ENCODE measurements at regions not wholly inside any gene's neighbourhood (a gene's known extent, or its start where the extent isn't known, plus 50 kb on each side); places are given as distances from the start of the nearest gene placed in this dataset.

GRCh38 chr4:141339391-141339790 lies 118.7 kb downstream of the ZNF330 start:
- H3K4me1 ChIP-seq (replicated peaks in 1 of 2; ENCODE audit: control insufficient read depth in 2 of 2, insufficient read depth in 2 of 2, low read length in 2 of 2), result no peaks in the 10 kb centered on the region
- CTCF ChIA-PET (ENCODE audit: low intra/inter-chr PET ratio), result no interaction called here
- no peak overlapping the region for H3K4me2 ChIP-seq (ENCODE audit: insufficient read depth, low read length)
- H3K79me2 ChIP-seq (ENCODE audit: control insufficient read depth, insufficient read depth, low read length), result peaks cover 13% of the 10 kb centered on the region; the same call in 1 of the 3 replicates
- H3K36me3 ChIP-seq (ENCODE audit: control insufficient read depth, insufficient read depth, low read length), result no peaks in the 10 kb centered on the region
- H4K20me1 ChIP-seq (replicated peaks; ENCODE audit: control insufficient read depth, insufficient read depth, low read length), result no peaks in the 10 kb centered on the region
- H3K4me3 ChIP-seq, result no peak overlapping the region
- TF ChIP-seq BCOR (IDR thresholded peaks at IDR 0.05), result no peak
- TF ChIP-seq ZC3H4 (CRISPR knock-in tag; IDR thresholded peaks at IDR 0.05; ENCODE audit: borderline replicate concordance), result no peak
- TF ChIP-seq, protein P1, sequence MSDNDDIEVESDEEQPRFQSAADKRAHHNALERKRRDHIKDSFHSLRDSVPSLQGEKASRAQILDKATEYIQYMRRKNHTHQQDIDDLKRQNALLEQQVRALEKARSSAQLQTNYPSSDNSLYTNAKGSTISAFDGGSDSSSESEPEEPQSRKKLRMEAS (CRISPR knock-in tag; IDR thresholded peaks at IDR 0.05), result no peak
- no peak for TF ChIP-seq E2F5 (CRISPR knock-in tag; IDR thresholded peaks at IDR 0.05)
- TF ChIP-seq NFIX (CRISPR knock-in tag; IDR thresholded peaks at IDR 0.05; ENCODE audit: low read depth), result no peak
- ATAC-seq, result no peak
- POLR2A ChIA-PET, result interaction anchor here (0.6 kb wide), 1 partner anchor 46 kb away, joined by 3 read pairs; no protein-coding TSS in a partner anchor
- no peaks in the 10 kb centered on the region for H3K9me1 ChIP-seq (ENCODE audit: control insufficient read depth, insufficient read depth, low read length)
- H3K27ac ChIP-seq (ENCODE audit: extremely low read depth, low read depth, low read length), result no peak overlapping the region
- in situ Hi-C loops (cut with MboI), result no loop called here
- no peak overlapping the region for H3K9ac ChIP-seq (ENCODE audit: insufficient read depth in 1 of 2, low read depth in 2 of 2, low read length in 2 of 2)
- DNase-seq (ENCODE audit: extremely low read depth in 1 of 4, low spot score in 3 of 4), result no peak
- WGBS (ENCODE audit: insufficient coverage, low coverage, missing lambda C conversion rate), result 10% methylated on average over 3 of the region's 3 CpGs
- BruUV-seq (replicated peaks), result no TSS peak
- H3K27me3 ChIP-seq (ENCODE audit: control insufficient read depth in 2 of 2, insufficient read depth in 2 of 2, low read length in 2 of 2), result no peaks in the 10 kb centered on the region
- no peaks in the 10 kb centered on the region for H3K9me3 ChIP-seq (replicated peaks; ENCODE audit: control insufficient read depth, insufficient read depth, low read depth, low read length)
- peak; percentile 6 for FAIRE-seq
- no peak overlapping the region for H2AFZ ChIP-seq (ENCODE audit: low read depth, low read length)
- intact Hi-C loops (cut with micrococcal nuclease), result no loop called here

- Histone ChIP-seq H3K79me2 (ENCODE audit: control insufficient read depth, insufficient read depth, low read length) (peaks cover 7% of the 10 kb centered on the region; the same call in 1 of the 3 replicates), H3K4me2 (ENCODE audit: insufficient read depth, low read length) (no peak overlapping the region), H3K27ac (ENCODE audit: extremely low read depth, low read depth, low read length) (no peak overlapping the region), H3K9ac (ENCODE audit: insufficient read depth in 1 of 2, low read depth in 2 of 2, low read length in 2 of 2) (no peak overlapping the region), H2AFZ (ENCODE audit: low read depth, low read length) (no peak overlapping the region), H3K27me3 (ENCODE audit: control insufficient read depth in 2 of 2, insufficient read depth in 2 of 2, low read length in 2 of 2) (no peaks in the 10 kb centered on the region), H3K36me3 (ENCODE audit: control insufficient read depth, insufficient read depth, low read length) (no peaks in the 10 kb centered on the region), H3K9me3 (replicated peaks; ENCODE audit: control insufficient read depth, insufficient read depth, low read depth, low read length) (no peaks in the 10 kb centered on the region), H4K20me1 (replicated peaks; ENCODE audit: control insufficient read depth, insufficient read depth, low read length) (no peaks in the 10 kb centered on the region), H3K9me1 (ENCODE audit: control insufficient read depth, insufficient read depth, low read length) (no peaks in the 10 kb centered on the region), H3K4me3 (no peak overlapping the region), H3K4me1 (replicated peaks in 1 of 2; ENCODE audit: control insufficient read depth in 2 of 2, insufficient read depth in 2 of 2, low read length in 2 of 2) (no peaks in the 10 kb centered on the region)
- ChIA-PET CTCF (ENCODE audit: low intra/inter-chr PET ratio) (no interaction called here), POLR2A (no interaction called here)
- BruUV-seq (replicated peaks), result no TSS peak
- in situ Hi-C loops (cut with MboI) (no loop called here), intact Hi-C loops (cut with micrococcal nuclease) (no loop called here)
- ATAC-seq, result no peak
- FAIRE-seq, result no peak
- no peak for DNase-seq (ENCODE audit: extremely low read depth in 1 of 4, low spot score in 3 of 4)
- TF ChIP-seq CREB5 (CRISPR knock-in tag; IDR thresholded peaks at IDR 0.05) (no peak), MEF2D (tag; conservative IDR thresholded peaks at IDR 0.05; ENCODE audit: low read depth) (no peak), FOSL1 (tag; conservative IDR thresholded peaks at IDR 0.05) (no peak), NBN (IDR thresholded peaks at IDR 0.05; ENCODE audit: low read depth) (no peak), FOXP4 (CRISPR knock-in tag; IDR thresholded peaks at IDR 0.05; ENCODE audit: borderline replicate concordance) (no peak), MBD2 (IDR thresholded peaks at IDR 0.05; ENCODE audit: borderline replicate concordance, low read depth) (no peak), OTX1 (CRISPR knock-in tag; IDR thresholded peaks at IDR 0.05) (no peak)
Observed at GRCh38 chr4:141339966-141340365, 119.3 kb downstream of the ZNF330 start.
